MCF 10A (cell line): ENCODE measurements at regions not wholly inside any gene's neighbourhood (a gene's known extent, or its start where the extent isn't known, plus 50 kb on each side); places are given as distances from the start of the nearest gene placed in this dataset.
A peak's percentile ranks its signal among the peaks of the same experiment; 100 is the strongest.

Experiments used
- BruUV-seq: library from RNA; stranded (reverse); fragments of 400-500 nt; replicated peaks from 2 replicates; lab custom pipeline; 2021; lab: Mats Ljungman, UMichigan
- CTCF ChIA-PET: fragments of 300-600 bp; sonication (Branson Sonifier 250); formaldehyde crosslinking; extraction: SDS; loops from one replicate; lab custom pipeline; 2021; ENCODE audit warnings: antibody characterized with exemption, inconsistent platforms; lab: Yijun Ruan, JAX
- POLR2A ChIA-PET: fragments of 300-600, 350-650 bp; sonication (Branson Sonifier 250); formaldehyde crosslinking; extraction: SDS; loops from one replicate; lab custom pipeline; 2020; ENCODE audit warnings: antibody characterized with exemption, inconsistent platforms; lab: Yijun Ruan, JAX
- DNase-seq: peaks from one replicate; pipeline ENCODE4 v3.0.0-alpha.2; 2018; ENCODE audit not compliant: unreplicated experiment
- H3K27ac Mint-ChIP-seq: one replicate; pipeline ENCODE4 v1.8.0; 2022; ENCODE audit warnings: mild to moderate bottlenecking, low read depth, mixed read lengths; ENCODE audit not compliant: unreplicated experiment
- H3K27me3 Mint-ChIP-seq: one replicate; pipeline ENCODE4 v1.8.0; 2022; ENCODE audit warnings: mixed read lengths; ENCODE audit not compliant: insufficient read depth, unreplicated experiment
- H3K36me3 Mint-ChIP-seq: one replicate; pipeline ENCODE4 v1.8.0; 2022; ENCODE audit warnings: mild to moderate bottlenecking, moderate library complexity, mixed read lengths; ENCODE audit not compliant: insufficient read depth, unreplicated experiment
- H3K4me1 Mint-ChIP-seq: one replicate; pipeline ENCODE4 v1.8.0; 2022; ENCODE audit warnings: mixed read lengths; ENCODE audit not compliant: insufficient read depth, unreplicated experiment
- H3K4me3 Mint-ChIP-seq: one replicate; pipeline ENCODE4 v1.8.0; 2022; ENCODE audit warnings: mild to moderate bottlenecking, moderate library complexity, mixed read lengths; ENCODE audit not compliant: unreplicated experiment
- H3K9me3 Mint-ChIP-seq: one replicate; pipeline ENCODE4 v1.8.0; 2022; ENCODE audit warnings: mixed read lengths; ENCODE audit not compliant: unreplicated experiment
- intact Hi-C: fragments of 100-400 bp; cut with micrococcal nuclease; formaldehyde crosslinking; loops from 2 replicates; pipeline ENCODE4 v1.14.1; 2022
- TF ChIP-seq, protein P1 (sequence below): fragments of 200-600 bp; IDR thresholded peaks from one replicate; pipeline ENCODE4 v1.8.0; 2022; ENCODE audit warnings: antibody characterized with exemption, mild to moderate bottlenecking; ENCODE audit not compliant: unreplicated experiment

DNA sequence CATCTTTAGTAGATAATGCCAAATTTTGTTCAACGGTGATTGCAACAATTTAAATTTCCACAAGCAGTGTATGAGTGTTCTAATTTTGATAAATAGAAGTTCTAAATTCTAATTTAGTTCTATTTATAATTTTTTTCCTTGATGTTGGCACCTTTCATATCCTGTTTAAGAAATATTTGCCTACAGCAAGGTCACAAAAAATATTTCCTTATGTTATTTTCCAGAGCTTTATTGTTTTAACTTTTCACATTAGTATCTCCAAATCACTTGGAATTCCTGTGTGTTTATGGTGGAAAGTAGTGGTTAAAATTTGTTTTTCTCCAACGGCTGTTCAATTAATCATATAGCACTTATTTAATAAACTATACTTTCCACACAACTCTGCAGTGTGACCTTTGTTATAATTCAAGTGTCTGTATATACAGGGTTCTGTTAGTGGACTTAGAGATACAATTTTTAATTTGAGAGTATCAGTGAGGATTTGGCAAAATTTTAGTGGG is 94.3 kb upstream of the CD55 start:
- Mint-ChIP-seq H3K27me3 (no peaks in the 10 kb centered on the region), H3K4me3 (no peak overlapping the region), H3K9me3 (no peaks in the 10 kb centered on the region), H3K36me3 (no peaks in the 10 kb centered on the region), H3K27ac (no peak overlapping the region), H3K4me1 (peaks cover 17% of the 10 kb centered on the region)
- DNase-seq = no peak
- TF ChIP-seq, protein P1, sequence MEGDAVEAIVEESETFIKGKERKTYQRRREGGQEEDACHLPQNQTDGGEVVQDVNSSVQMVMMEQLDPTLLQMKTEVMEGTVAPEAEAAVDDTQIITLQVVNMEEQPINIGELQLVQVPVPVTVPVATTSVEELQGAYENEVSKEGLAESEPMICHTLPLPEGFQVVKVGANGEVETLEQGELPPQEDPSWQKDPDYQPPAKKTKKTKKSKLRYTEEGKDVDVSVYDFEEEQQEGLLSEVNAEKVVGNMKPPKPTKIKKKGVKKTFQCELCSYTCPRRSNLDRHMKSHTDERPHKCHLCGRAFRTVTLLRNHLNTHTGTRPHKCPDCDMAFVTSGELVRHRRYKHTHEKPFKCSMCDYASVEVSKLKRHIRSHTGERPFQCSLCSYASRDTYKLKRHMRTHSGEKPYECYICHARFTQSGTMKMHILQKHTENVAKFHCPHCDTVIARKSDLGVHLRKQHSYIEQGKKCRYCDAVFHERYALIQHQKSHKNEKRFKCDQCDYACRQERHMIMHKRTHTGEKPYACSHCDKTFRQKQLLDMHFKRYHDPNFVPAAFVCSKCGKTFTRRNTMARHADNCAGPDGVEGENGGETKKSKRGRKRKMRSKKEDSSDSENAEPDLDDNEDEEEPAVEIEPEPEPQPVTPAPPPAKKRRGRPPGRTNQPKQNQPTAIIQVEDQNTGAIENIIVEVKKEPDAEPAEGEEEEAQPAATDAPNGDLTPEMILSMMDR = no peak
- ChIA-PET CTCF (no interaction called here), POLR2A (interaction anchor here (0.8 to 11.2 kb wide), 5 partner anchors 8 to 96 kb away, joined by 3 to 72 read pairs (median 5); partner anchors contain the start of gene CD55)
- intact Hi-C loops = no loop called here
- no TSS peak for BruUV-seq

DNA sequence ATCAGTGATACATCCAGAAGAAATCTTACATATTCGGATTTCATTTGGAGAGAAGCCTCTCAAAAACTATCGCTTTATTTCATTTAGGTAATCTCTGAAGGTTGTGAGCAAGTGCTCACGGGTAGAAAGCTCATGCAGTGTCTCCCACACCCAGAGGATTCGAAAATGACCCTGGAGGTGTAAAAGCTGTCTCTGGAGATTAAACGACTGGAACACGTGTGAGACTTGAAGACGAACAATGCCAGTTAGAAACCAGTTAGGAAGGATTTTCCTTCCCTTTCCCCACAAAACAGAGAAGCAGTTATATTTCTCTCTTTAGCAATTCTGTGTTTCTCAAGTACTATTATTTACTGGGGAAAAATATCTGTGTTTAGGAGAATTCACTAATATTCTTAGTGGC is 92.5 kb upstream of the CD55 start:
- H3K4me3 Mint-ChIP-seq = no peak overlapping the region
- H3K27me3 Mint-ChIP-seq = no peaks in the 10 kb centered on the region
- peaks cover 23% of the 10 kb centered on the region for H3K4me1 Mint-ChIP-seq
- no peaks in the 10 kb centered on the region for H3K36me3 Mint-ChIP-seq
- ChIA-PET CTCF (interaction anchor here (1.1 kb wide), 1 partner anchor 93 kb away, joined by 4 read pairs; the partner anchor contains the start of gene CD55), POLR2A (interaction anchor here (0.6 kb wide), 1 partner anchor 9 kb away, joined by 4 read pairs; no protein-coding TSS in a partner anchor)
- TF ChIP-seq, protein P1 = no peak
- no peak for DNase-seq
- no TSS peak for BruUV-seq
- H3K27ac Mint-ChIP-seq = no peak overlapping the region
- intact Hi-C loops = no loop called here
- H3K9me3 Mint-ChIP-seq = no peaks in the 10 kb centered on the region

DNA sequence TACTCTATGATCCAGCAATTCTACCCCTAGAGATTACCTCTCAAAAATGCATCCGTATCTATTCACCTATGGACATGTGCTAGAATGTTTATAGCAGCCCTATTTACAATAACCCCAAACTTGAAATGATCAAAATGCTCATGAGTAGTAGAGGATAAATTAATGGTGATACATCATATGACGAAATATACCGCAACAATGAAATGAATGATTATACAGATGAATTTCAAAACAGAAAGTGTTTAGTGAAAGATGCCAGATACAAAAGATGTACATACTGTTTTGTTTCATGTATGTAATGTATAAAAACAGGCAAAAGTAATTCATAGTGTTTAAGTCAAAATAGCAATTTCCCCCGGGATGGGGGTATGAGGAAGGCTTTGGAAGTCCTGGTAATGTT is 91.0 kb upstream of the CD55 start:
- no TSS peak for BruUV-seq
- Mint-ChIP-seq H3K4me3 (no peak overlapping the region), H3K36me3 (no peaks in the 10 kb centered on the region), H3K27me3 (no peaks in the 10 kb centered on the region), H3K4me1 (peaks cover 23% of the 10 kb centered on the region), H3K9me3 (no peaks in the 10 kb centered on the region), H3K27ac (no peak overlapping the region)
- ChIA-PET CTCF (interaction anchor here (0.6 to 0.7 kb wide), 2 partner anchors 331 to 1715 kb away, joined by 3 to 4 read pairs; no protein-coding TSS in a partner anchor), POLR2A (interaction anchor here (0.6 to 1.8 kb wide), 5 partner anchors 11 to 172 kb away, joined by 3 to 7 read pairs (median 3); no protein-coding TSS in a partner anchor)
- intact Hi-C loops = no loop called here
- TF ChIP-seq, protein P1 = no peak
- peak; percentile 22 for DNase-seq

DNA sequence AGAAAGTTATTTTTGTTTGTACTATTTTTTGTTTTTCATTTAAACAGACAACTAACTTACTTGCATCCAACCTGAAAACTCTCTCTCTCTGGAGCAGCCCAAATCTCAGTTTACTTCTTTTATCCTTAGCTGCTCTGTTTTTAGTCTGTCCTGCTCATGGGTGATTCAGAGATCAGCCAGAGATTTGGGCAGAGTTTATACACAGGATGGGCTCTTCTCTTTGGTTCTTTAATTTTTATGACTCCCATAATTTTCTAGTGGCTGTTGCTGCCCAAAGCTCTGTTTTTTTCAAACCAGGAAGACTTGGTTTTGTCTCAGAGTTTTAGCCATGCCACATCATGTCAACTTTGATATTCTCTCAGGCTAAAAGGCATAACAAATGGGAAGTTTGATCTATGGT is 86.8 kb upstream of the CD55 start:
- no peak overlapping the region for H3K4me3 Mint-ChIP-seq
- peaks cover 30% of the 10 kb centered on the region for H3K4me1 Mint-ChIP-seq
- H3K36me3 Mint-ChIP-seq = no peaks in the 10 kb centered on the region
- intact Hi-C loops = no loop called here
- POLR2A ChIA-PET = interaction anchor here (0.6 to 1.8 kb wide), 6 partner anchors 8 to 87 kb away, joined by 3 to 9 read pairs (median 4); partner anchors contain the start of gene CD55
- no peaks in the 10 kb centered on the region for H3K27me3 Mint-ChIP-seq
- peaks cover 9% of the 10 kb centered on the region for H3K9me3 Mint-ChIP-seq
- BruUV-seq = no TSS peak
- TF ChIP-seq, protein P1 = no peak
- no peak overlapping the region for H3K27ac Mint-ChIP-seq
- CTCF ChIA-PET = interaction anchor here (0.8 to 1.1 kb wide), 2 partner anchors 10 to 87 kb away, joined by 4 to 5 read pairs; partner anchors contain the start of gene CD55
- no peak for DNase-seq
